NCI-H1092 treated with DMSO at 0.1 percent for 48 hours (cell line): ENCODE measurements at regions not wholly inside any gene's neighbourhood (a gene's known extent, or its start where the extent isn't known, plus 50 kb on each side); places are given as distances from the start of the nearest gene placed in this dataset.

Experiments used
- DNase-seq: peaks from one replicate; lab custom pipeline; 2025; lab: John Stamatoyannopoulos, UW

DNA sequence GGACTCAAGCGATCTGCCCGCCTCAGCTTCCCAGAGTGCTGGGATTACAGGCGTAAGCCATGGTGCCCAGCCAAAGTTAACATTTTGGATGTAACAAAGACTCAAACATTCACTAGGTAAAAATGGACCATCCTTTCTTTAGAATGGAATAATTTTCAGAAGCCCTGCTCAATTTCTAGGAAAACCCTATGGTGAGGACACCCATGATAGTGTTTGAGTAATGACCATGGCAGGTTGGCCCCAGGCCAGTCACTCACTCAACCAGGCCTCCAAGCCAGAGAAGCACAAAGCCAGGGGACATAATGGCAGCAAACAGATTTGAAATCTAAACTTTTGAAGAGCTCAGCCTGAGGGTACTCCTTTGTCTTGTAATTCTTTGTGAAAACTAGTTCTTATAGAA is 59.9 kb upstream of the GPR6 start:
- DNase-seq, result no peak

DNA sequence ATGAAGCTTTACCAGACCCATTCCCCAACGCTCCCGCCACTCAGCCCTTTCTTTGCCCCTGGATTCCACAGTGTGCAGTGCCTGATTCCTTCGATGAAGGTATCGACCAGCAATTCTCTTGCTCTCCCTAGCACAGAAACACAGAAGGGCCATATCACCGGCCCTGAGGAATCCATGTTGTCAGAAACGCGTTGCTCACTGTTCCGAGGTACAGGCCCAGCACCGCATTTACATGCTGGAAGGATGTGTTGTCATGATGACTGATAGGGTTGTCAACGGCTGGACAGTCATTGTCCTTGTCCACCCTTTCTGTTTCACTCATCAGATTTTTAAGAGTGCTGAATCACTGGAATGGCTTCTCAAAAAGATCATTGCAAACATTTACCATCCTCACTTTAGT is 57.2 kb upstream of the GPR6 start:
- no peak for DNase-seq

- no peak for DNase-seq
Observed at GRCh38 chr6:109922851-109923250, 55.3 kb upstream of the GPR6 start.

DNA sequence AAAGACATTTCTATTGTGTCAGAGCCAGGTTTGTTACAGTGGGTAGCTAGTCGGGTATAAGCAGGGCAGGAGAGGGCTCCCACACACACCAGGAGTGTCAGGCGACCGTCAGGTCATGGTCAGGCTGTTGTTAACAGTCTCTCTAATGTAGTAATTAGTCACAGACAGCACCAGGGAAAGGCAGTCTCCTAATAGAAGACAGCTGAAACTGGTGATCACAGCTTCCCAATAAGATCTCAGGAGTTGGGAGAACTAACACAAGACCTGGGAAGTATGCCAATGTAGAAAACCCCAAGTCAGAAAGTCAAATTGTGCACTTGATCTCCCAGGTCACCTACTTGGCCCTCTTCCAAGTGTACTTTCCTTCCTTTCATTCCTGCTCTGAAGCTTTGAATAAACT is 53.0 kb upstream of the GPR6 start:
- DNase-seq, result no peak

GRCh38 chr6:109927052-109927451 is 51.1 kb upstream of the GPR6 start:
- DNase-seq, result no peak
